Thyroid gland (tissue), 4 donors: ENCODE measurements at regions not wholly inside any gene's neighbourhood (a gene's known extent, or its start where the extent isn't known, plus 50 kb on each side); places are given as distances from the start of the nearest gene placed in this dataset.

ENCODE experiments used
- CTCF ChIP-seq, 6 experiments: fragments of 200-600 bp in 3 of 6; fragments of 450-650 bp in 3 of 6; sonication (generic) in 3 of 6; IDR thresholded peaks; one replicate each; pipeline ENCODE4 v1.5.1; 2016 to 2019; ENCODE audit warnings: antibody characterized with exemption in 6 of 6, mild to moderate bottlenecking in 2 of 6, inconsistent platforms in 1 of 6, moderate library complexity in 1 of 6
- POLR2A ChIP-seq, 2 donors: fragments of 450-650 bp; IDR thresholded peaks; one replicate each; pipeline ENCODE4 v1.6.1; 2017; ENCODE audit warnings: antibody characterized with exemption in 2 of 2, mild to moderate bottlenecking in 2 of 2, moderate library complexity in 1 of 2

GRCh38 chr1:232873931-232874330 is 68.7 kb downstream of the MAP10 start:
- TF ChIP-seq CTCF (IDR thresholded peaks at IDR 0.05), result no peak
- no peak for TF ChIP-seq POLR2A (IDR thresholded peaks at IDR 0.05)
